ENCODE measurements at regions not wholly inside any gene's neighbourhood (a gene's known extent, or its start where the extent isn't known, plus 50 kb on each side); places are given as distances from the start of the nearest gene placed in this dataset.

GRCh38 chrX:39842281-39842973 lies 255.3 kb downstream of the BCOR start:
- Histone ChIP-seq H3K36me3 (ENCODE audit: control insufficient read depth, insufficient read depth, low read length) (no peaks in the 10 kb centered on the region), H3K27me3 (ENCODE audit: control insufficient read depth, insufficient read depth, low read length) (no peaks in the 10 kb centered on the region), H3K4me1 (ENCODE audit: control insufficient read depth, insufficient read depth, low read length) (no peaks in the 10 kb centered on the region), H3K4me3 (ENCODE audit: low read length) (no peak overlapping the region), H3K9me3 (ENCODE audit: control insufficient read depth, low read depth, low read length) (no peaks in the 10 kb centered on the region), H3K27ac (ENCODE audit: low read length) (no peak overlapping the region)
- no CpG with 5 or more reads among the region's 10 CpGs for WGBS (ENCODE audit: insufficient coverage, low lambda C conversion rate)
- no peak for DNase-seq

DNA sequence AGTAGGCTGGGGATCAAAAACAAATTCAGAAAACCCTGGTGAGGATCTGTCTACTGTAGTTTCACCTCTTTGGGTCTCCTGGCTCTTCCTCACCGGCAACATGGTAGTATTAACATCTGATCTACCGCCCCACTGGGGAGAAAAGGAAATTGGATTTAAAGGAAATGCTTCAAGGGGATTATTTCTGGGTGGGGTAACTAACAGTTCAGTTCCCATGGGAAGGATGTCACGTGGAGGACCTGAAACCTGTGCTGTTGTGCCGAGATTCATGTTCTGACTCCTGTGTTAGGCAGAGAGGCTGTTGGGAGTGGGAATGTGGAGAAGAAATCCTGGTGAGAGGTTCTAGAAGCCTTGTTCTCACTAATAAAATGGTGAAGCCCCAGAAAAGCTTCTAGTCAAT lies 254.4 kb downstream of the BCOR start:
- no peaks in the 10 kb centered on the region for H3K27me3 ChIP-seq (ENCODE audit: control insufficient read depth, insufficient read depth, low read length)
- no peak overlapping the region for H3K27ac ChIP-seq (ENCODE audit: low read length)
- no peak overlapping the region for H3K4me3 ChIP-seq (ENCODE audit: low read length)
- no CpG with 5 or more reads among the region's 4 CpGs for whole genome bisulfite sequencing (ENCODE audit: insufficient coverage, low lambda C conversion rate)
- DNase-seq, result no peak
- H3K4me1 ChIP-seq (ENCODE audit: control insufficient read depth, insufficient read depth, low read length), result no peaks in the 10 kb centered on the region
- no peaks in the 10 kb centered on the region for H3K36me3 ChIP-seq (ENCODE audit: control insufficient read depth, insufficient read depth, low read length)
- H3K9me3 ChIP-seq (ENCODE audit: control insufficient read depth, low read depth, low read length), result no peaks in the 10 kb centered on the region

GRCh38 chrX:39845233-39845632 lies 252.5 kb downstream of the BCOR start:
- DNase-seq, result no peak
- H3K4me3 ChIP-seq (ENCODE audit: low read length), result no peak overlapping the region
- H3K27ac ChIP-seq (ENCODE audit: low read length), result no peak overlapping the region
- WGBS (ENCODE audit: insufficient coverage, low lambda C conversion rate), result no CpG with 5 or more reads among the region's 9 CpGs
- no peaks in the 10 kb centered on the region for H3K4me1 ChIP-seq (ENCODE audit: control insufficient read depth, insufficient read depth, low read length)
- no peaks in the 10 kb centered on the region for H3K36me3 ChIP-seq (ENCODE audit: control insufficient read depth, insufficient read depth, low read length)
- no peaks in the 10 kb centered on the region for H3K27me3 ChIP-seq (ENCODE audit: control insufficient read depth, insufficient read depth, low read length)
- no peaks in the 10 kb centered on the region for H3K9me3 ChIP-seq (ENCODE audit: control insufficient read depth, low read depth, low read length)

- no peaks in the 10 kb centered on the region for H3K9me3 ChIP-seq (ENCODE audit: control insufficient read depth, low read depth, low read length)
- no CpG with 5 or more reads among the region's 4 CpGs for WGBS (ENCODE audit: insufficient coverage, low lambda C conversion rate)
- H3K27ac ChIP-seq (ENCODE audit: low read length), result no peak overlapping the region
- no peak overlapping the region for H3K4me3 ChIP-seq (ENCODE audit: low read length)
- peaks cover 8% of the 10 kb centered on the region for H3K4me1 ChIP-seq (ENCODE audit: control insufficient read depth, insufficient read depth, low read length)
- DNase-seq, result no peak
- H3K36me3 ChIP-seq (ENCODE audit: control insufficient read depth, insufficient read depth, low read length), result no peaks in the 10 kb centered on the region
- H3K27me3 ChIP-seq (ENCODE audit: control insufficient read depth, insufficient read depth, low read length), result no peaks in the 10 kb centered on the region
Observed at GRCh38 chrX:39846460-39846859, 251.3 kb downstream of the BCOR start.

GRCh38 chrX:39848243-39848642 lies 249.5 kb downstream of the BCOR start:
- Histone ChIP-seq H3K27me3 (ENCODE audit: control insufficient read depth, insufficient read depth, low read length) (no peaks in the 10 kb centered on the region), H3K36me3 (ENCODE audit: control insufficient read depth, insufficient read depth, low read length) (no peaks in the 10 kb centered on the region), H3K9me3 (ENCODE audit: control insufficient read depth, low read depth, low read length) (no peaks in the 10 kb centered on the region), H3K27ac (ENCODE audit: low read length) (no peak overlapping the region), H3K4me3 (ENCODE audit: low read length) (no peak overlapping the region), H3K4me1 (ENCODE audit: control insufficient read depth, insufficient read depth, low read length) (peaks cover 8% of the 10 kb centered on the region)
- no peak for DNase-seq
- WGBS (ENCODE audit: insufficient coverage, low lambda C conversion rate), result no CpG with 5 or more reads among the region's 5 CpGs

DNA sequence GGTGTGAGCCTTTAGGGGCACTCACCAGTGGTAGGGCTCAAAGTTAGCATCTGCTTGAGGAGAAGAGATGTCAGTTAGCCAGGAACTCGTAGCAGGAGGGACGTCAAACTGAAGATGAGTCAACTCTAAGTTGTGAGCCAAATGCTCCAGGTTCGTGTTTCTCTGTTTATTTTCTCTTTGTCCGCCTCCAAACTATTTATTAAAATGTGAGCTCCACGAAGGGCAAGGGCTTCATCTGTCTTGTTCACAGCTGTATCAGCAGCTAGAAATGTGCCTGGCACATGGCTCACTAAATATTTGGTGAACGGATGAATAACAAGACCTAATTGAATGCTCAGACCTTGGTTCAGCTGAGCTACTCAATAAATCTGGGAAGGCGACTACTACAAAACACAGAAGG lies 248.9 kb downstream of the BCOR start:
- H3K9me3 ChIP-seq (ENCODE audit: control insufficient read depth, low read depth, low read length), result no peaks in the 10 kb centered on the region
- peaks cover 8% of the 10 kb centered on the region for H3K4me1 ChIP-seq (ENCODE audit: control insufficient read depth, insufficient read depth, low read length)
- no peaks in the 10 kb centered on the region for H3K27me3 ChIP-seq (ENCODE audit: control insufficient read depth, insufficient read depth, low read length)
- WGBS (ENCODE audit: insufficient coverage, low lambda C conversion rate), result no CpG with 5 or more reads among the region's 7 CpGs
- no peak overlapping the region for H3K4me3 ChIP-seq (ENCODE audit: low read length)
- no peak for DNase-seq
- H3K36me3 ChIP-seq (ENCODE audit: control insufficient read depth, insufficient read depth, low read length), result no peaks in the 10 kb centered on the region
- H3K27ac ChIP-seq (ENCODE audit: low read length), result no peak overlapping the region

GRCh38 chrX:39850209-39850608 lies 247.5 kb downstream of the BCOR start:
- H3K4me3 ChIP-seq (ENCODE audit: low read length), result no peak overlapping the region
- peaks cover 8% of the 10 kb centered on the region for H3K4me1 ChIP-seq (ENCODE audit: control insufficient read depth, insufficient read depth, low read length)
- no peaks in the 10 kb centered on the region for H3K27me3 ChIP-seq (ENCODE audit: control insufficient read depth, insufficient read depth, low read length)
- no CpG with 5 or more reads among the region's 4 CpGs for WGBS (ENCODE audit: insufficient coverage, low lambda C conversion rate)
- peak overlapping the region; percentile 29 for H3K27ac ChIP-seq (ENCODE audit: low read length)
- no peaks in the 10 kb centered on the region for H3K9me3 ChIP-seq (ENCODE audit: control insufficient read depth, low read depth, low read length)
- H3K36me3 ChIP-seq (ENCODE audit: control insufficient read depth, insufficient read depth, low read length), result no peaks in the 10 kb centered on the region
- DNase-seq, result peak in 1 of 2 donors; percentile 65

- Histone ChIP-seq H3K4me3 (ENCODE audit: low read length) (no peak overlapping the region), H3K27me3 (ENCODE audit: control insufficient read depth, insufficient read depth, low read length) (no peaks in the 10 kb centered on the region), H3K4me1 (ENCODE audit: control insufficient read depth, insufficient read depth, low read length) (peaks cover 8% of the 10 kb centered on the region), H3K36me3 (ENCODE audit: control insufficient read depth, insufficient read depth, low read length) (no peaks in the 10 kb centered on the region), H3K9me3 (ENCODE audit: control insufficient read depth, low read depth, low read length) (no peaks in the 10 kb centered on the region), H3K27ac (ENCODE audit: low read length) (peak overlapping the region; percentile 29)
- whole genome bisulfite sequencing (ENCODE audit: insufficient coverage, low lambda C conversion rate), result no CpG with 5 or more reads among the region's 3 CpGs
- no peak for DNase-seq
Observed at GRCh38 chrX:39850630-39851152, 247.1 kb downstream of the BCOR start.

GRCh38 chrX:39851745-39852455 lies 245.9 kb downstream of the BCOR start:
- no peaks in the 10 kb centered on the region for H3K27me3 ChIP-seq (ENCODE audit: control insufficient read depth, insufficient read depth, low read length)
- DNase-seq, result no peak
- no peaks in the 10 kb centered on the region for H3K36me3 ChIP-seq (ENCODE audit: control insufficient read depth, insufficient read depth, low read length)
- peaks cover 8% of the 10 kb centered on the region for H3K4me1 ChIP-seq (ENCODE audit: control insufficient read depth, insufficient read depth, low read length)
- H3K4me3 ChIP-seq (ENCODE audit: low read length), result no peak overlapping the region
- H3K9me3 ChIP-seq (ENCODE audit: control insufficient read depth, low read depth, low read length), result no peaks in the 10 kb centered on the region
- H3K27ac ChIP-seq (ENCODE audit: low read length), result no peak overlapping the region
- no CpG with 5 or more reads among the region's 5 CpGs for WGBS (ENCODE audit: insufficient coverage, low lambda C conversion rate)

- H3K27ac ChIP-seq (ENCODE audit: low read length), result no peak overlapping the region
- H3K4me1 ChIP-seq (ENCODE audit: control insufficient read depth, insufficient read depth, low read length), result peaks cover 8% of the 10 kb centered on the region
- no CpG with 5 or more reads among the region's 3 CpGs for WGBS (ENCODE audit: insufficient coverage, low lambda C conversion rate)
- DNase-seq, result no peak
- no peaks in the 10 kb centered on the region for H3K27me3 ChIP-seq (ENCODE audit: control insufficient read depth, insufficient read depth, low read length)
- H3K9me3 ChIP-seq (ENCODE audit: control insufficient read depth, low read depth, low read length), result no peaks in the 10 kb centered on the region
- no peaks in the 10 kb centered on the region for H3K36me3 ChIP-seq (ENCODE audit: control insufficient read depth, insufficient read depth, low read length)
- no peak overlapping the region for H3K4me3 ChIP-seq (ENCODE audit: low read length)
Observed at GRCh38 chrX:39852491-39852890, 245.3 kb downstream of the BCOR start.
